GM12892 (cell line): ENCODE measurements at regions not wholly inside any gene's neighbourhood (a gene's known extent, or its start where the extent isn't known, plus 50 kb on each side); places are given as distances from the start of the nearest gene placed in this dataset.

ENCODE experiments used
- POLR2A ChIP-seq: IDR thresholded peaks from 2 replicates; pipeline ENCODE4 v1.6.1; 2011; ENCODE audit warnings: low read depth, low read length, control low read depth
- POLR2AphosphoS5 ChIP-seq: IDR thresholded peaks from 2 replicates; pipeline ENCODE4 v1.6.1; 2011; ENCODE audit warnings: low read depth, low read length, control low read depth
- TAF1 ChIP-seq: IDR thresholded peaks from 2 replicates; pipeline ENCODE4 v1.6.1; 2011; ENCODE audit warnings: low read depth, mild to moderate bottlenecking, control low read depth, low read length, borderline replicate concordance

DNA sequence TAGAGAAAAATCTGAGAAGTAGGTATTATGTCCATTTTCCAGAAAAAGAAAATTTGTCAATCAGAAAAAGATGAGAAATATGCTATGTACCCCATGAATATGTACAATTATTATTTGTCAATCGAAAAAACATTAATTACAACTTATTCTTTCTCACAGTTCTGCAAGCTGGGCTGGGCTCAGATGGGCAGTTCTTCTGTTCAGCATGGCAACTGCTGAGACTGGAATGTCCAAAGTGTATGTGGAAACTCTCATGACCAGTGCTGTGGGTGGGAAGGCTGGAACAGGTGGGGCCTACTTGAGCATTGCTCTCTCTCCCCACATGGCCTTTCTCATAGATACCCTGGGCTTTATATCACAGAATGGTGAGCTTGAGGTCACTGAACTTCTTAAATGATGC, 450.3 kb upstream of the TBX3 start:
- TF ChIP-seq POLR2AphosphoS5: no peak
- no peak for TF ChIP-seq POLR2A
- TF ChIP-seq TAF1: no peak
